Heart left ventricle (tissue), 13 donors: ENCODE measurements at regions not wholly inside any gene's neighbourhood (a gene's known extent, or its start where the extent isn't known, plus 50 kb on each side); places are given as distances from the start of the nearest gene placed in this dataset.

Experiments
- POLR2A ChIP-seq, 2 donors: fragments of 450-650 bp; IDR thresholded peaks; one replicate each; pipeline ENCODE4 v1.6.1; 2017; ENCODE audit warnings: antibody characterized with exemption in 2 of 2, mild to moderate bottlenecking in 2 of 2, moderate library complexity in 2 of 2
- TF ChIP-seq, protein P1 (sequence below), 12 donors: fragments of 200-600 bp; sonication (generic) in 4 of 12; IDR thresholded peaks; one replicate each; pipeline versions ENCODE4 v1.5.0 to v1.8.0; 2018 to 2022; ENCODE audit warnings: antibody characterized with exemption in 12 of 12, mild to moderate bottlenecking in 5 of 12
- donor health status: ischemic (EF 13 %, LVEDD 7.1; RV severe dilation, severe dysfunction).
- donor health status: DM: no; HTN: yes; CAD: no.
- donor health status: DM: no; HTN: no; CAD: no.
- donor health status: ischemic (EF 25% LVEDD 6.9; RV normal size, moderate dysfunction).
- donor health status: ischemic (EF 25% LVEDD 5.7; RV mildly dilated, moderate dysfunction).
- donor health status: ischemic (EF 35%, LVEDD 5.7; RV mildly dilated, moderate dysfunction).
- donor health status: nonischemic (EF 11% LVEDD 7.7; RV severe dilation, severe dysfunction).
- donor health status: DM: yes; HTN: yes; CAD: no.
- donor health status: PGD.
- donor health status: ischemic (EF 29% LVEDD 5.4; RV normal size, mild dysfunction).
- donor health status: nonischemic (EF 23%, LVEDD 6.1; RV moderate dilation, normal function).

GRCh38 chr18:8936619-8937018 is 165.9 kb upstream of the NDUFV2 start:
- TF ChIP-seq POLR2A (IDR thresholded peaks at IDR 0.05) = no peak
- TF ChIP-seq, protein P1, sequence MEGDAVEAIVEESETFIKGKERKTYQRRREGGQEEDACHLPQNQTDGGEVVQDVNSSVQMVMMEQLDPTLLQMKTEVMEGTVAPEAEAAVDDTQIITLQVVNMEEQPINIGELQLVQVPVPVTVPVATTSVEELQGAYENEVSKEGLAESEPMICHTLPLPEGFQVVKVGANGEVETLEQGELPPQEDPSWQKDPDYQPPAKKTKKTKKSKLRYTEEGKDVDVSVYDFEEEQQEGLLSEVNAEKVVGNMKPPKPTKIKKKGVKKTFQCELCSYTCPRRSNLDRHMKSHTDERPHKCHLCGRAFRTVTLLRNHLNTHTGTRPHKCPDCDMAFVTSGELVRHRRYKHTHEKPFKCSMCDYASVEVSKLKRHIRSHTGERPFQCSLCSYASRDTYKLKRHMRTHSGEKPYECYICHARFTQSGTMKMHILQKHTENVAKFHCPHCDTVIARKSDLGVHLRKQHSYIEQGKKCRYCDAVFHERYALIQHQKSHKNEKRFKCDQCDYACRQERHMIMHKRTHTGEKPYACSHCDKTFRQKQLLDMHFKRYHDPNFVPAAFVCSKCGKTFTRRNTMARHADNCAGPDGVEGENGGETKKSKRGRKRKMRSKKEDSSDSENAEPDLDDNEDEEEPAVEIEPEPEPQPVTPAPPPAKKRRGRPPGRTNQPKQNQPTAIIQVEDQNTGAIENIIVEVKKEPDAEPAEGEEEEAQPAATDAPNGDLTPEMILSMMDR (IDR thresholded peaks at IDR 0.05) = no peak
